H1 (cell line): ENCODE measurements at regions not wholly inside any gene's neighbourhood (a gene's known extent, or its start where the extent isn't known, plus 50 kb on each side); places are given as distances from the start of the nearest gene placed in this dataset.
A peak's percentile ranks its signal among the peaks of the same experiment; 100 is the strongest.

Experiments used
- CTCF ChIA-PET: fragments of 300-600 bp; sonication (Branson Sonifier 250); formaldehyde crosslinking; loops from one replicate; lab custom pipeline; 2021; ENCODE audit not compliant: partially characterized antibody; lab: Charles Lee
- POLR2A ChIA-PET: fragments of 300-600 bp; sonication (Branson Sonifier 250); formaldehyde crosslinking; loops from one replicate; lab custom pipeline; 2021; ENCODE audit warnings: inconsistent platforms; ENCODE audit not compliant: partially characterized antibody; lab: Charles Lee
- DNase-seq, 2 experiments: peaks; one replicate each; pipeline versions ENCODE4 v3.0.0 to v3.0.0-alpha.2; 2010 to 2022; ENCODE audit warnings: low spot score in 2 of 2, low read depth in 1 of 2, mixed read lengths in 1 of 2
- FAIRE-seq: peaks from 2 replicates; lab custom pipeline; 2011; peaks lifted over from hg19 to GRCh38; lab: Jason Lieb, UNC
- H2AFZ ChIP-seq: 2 replicates; pipeline ENCODE4 v1.8.1; 2012; ENCODE audit warnings: low read length, inconsistent platforms
- H2AK5ac ChIP-seq: 2 replicates; pipeline ENCODE4 v1.6.1; 2013; ENCODE audit warnings: low read depth, low read length
- H2BK120ac ChIP-seq: replicated peaks from 2 replicates; pipeline ENCODE3; 2013; ENCODE audit warnings: low read depth, low read length, inconsistent platforms
- H2BK12ac ChIP-seq: 2 replicates; pipeline ENCODE4 v1.6.1; 2013; ENCODE audit warnings: low read depth, low read length
- H2BK15ac ChIP-seq: 2 replicates; pipeline ENCODE4 v1.6.1; 2013; ENCODE audit warnings: low read length
- H2BK20ac ChIP-seq: 2 replicates; pipeline ENCODE4 v1.6.1; 2013; ENCODE audit warnings: low read length
- H2BK5ac ChIP-seq: 2 replicates; pipeline ENCODE4 v1.6.1; 2013; ENCODE audit warnings: low read depth, low read length
- H3K14ac ChIP-seq: 2 replicates; pipeline ENCODE4 v1.6.1; 2013; ENCODE audit warnings: inconsistent platforms; ENCODE audit not compliant: insufficient read length
- H3K18ac ChIP-seq: 2 replicates; pipeline ENCODE4 v1.6.1; 2013; ENCODE audit warnings: low read length; ENCODE audit errors: extremely low read depth
- H3K23ac ChIP-seq: 2 replicates; pipeline ENCODE4 v1.6.1; 2013; ENCODE audit warnings: inconsistent platforms; ENCODE audit not compliant: insufficient read length
- H3K23me2 ChIP-seq: 2 replicates; pipeline ENCODE4 v1.6.1; 2013; ENCODE audit warnings: low read depth, low read length
- H3K27ac ChIP-seq: 2 replicates; pipeline ENCODE4 v1.6.1; 2011; ENCODE audit warnings: low read depth, low read length, inconsistent platforms
- H3K27me3 ChIP-seq, 4 experiments: replicated peaks in 1 of 4; 1 replicate in 1 of 4; 2 replicates in 3 of 4; pipeline versions ENCODE4 v1.6.1 to v1.8.1; 2011 to 2013; ENCODE audit warnings: low read length in 3 of 4, mild to moderate bottlenecking in 3 of 4, inconsistent platforms in 2 of 4, mixed read lengths in 2 of 4, moderate library complexity in 1 of 4; ENCODE audit not compliant: control insufficient read depth in 3 of 4, insufficient read depth in 3 of 4; ENCODE audit errors: extremely low read depth in 1 of 4
- H3K36me3 ChIP-seq, 4 experiments: 2 replicates each; pipeline versions ENCODE4 v1.6.1 to v1.8.1; 2011 to 2013; ENCODE audit warnings: mild to moderate bottlenecking in 4 of 4, low read length in 3 of 4, moderate library complexity in 2 of 4, control low read depth in 1 of 4, inconsistent platforms in 1 of 4; ENCODE audit not compliant: insufficient read depth in 4 of 4, control insufficient read depth in 2 of 4
- H3K4ac ChIP-seq: replicated peaks from 2 replicates; pipeline ENCODE3; 2013; ENCODE audit warnings: low read length, low read depth, mixed read lengths, inconsistent platforms; ENCODE audit not compliant: insufficient read length
- H3K4me1 ChIP-seq, 4 experiments: replicated peaks in 1 of 4; 1 replicate in 1 of 4; 2 replicates in 3 of 4; pipeline versions ENCODE4 v1.6.1 to v1.8.1; 2011 to 2013; ENCODE audit warnings: low read length in 3 of 4, inconsistent platforms in 2 of 4, mixed read lengths in 1 of 4; ENCODE audit not compliant: insufficient read depth in 4 of 4, control insufficient read depth in 3 of 4
- H3K4me2 ChIP-seq, 2 experiments: 2 replicates each; pipeline versions ENCODE4 v1.6.1 to v1.8.1; 2011 to 2013; ENCODE audit warnings: low read depth in 2 of 2, low read length in 2 of 2, control low read depth in 1 of 2, inconsistent platforms in 1 of 2, mild to moderate bottlenecking in 1 of 2; ENCODE audit not compliant: insufficient read depth in 1 of 2
- H3K4me3 ChIP-seq, 4 experiments: fragments of 200-600, 300-600 bp in 1 of 4; sonication (generic), shearing (Covaris generic), sonication (Bioruptor Twin) in 1 of 4; 2 replicates each; pipeline versions ENCODE4 v1.5.1 to v1.8.1; 2011 to 2016; ENCODE audit warnings: low read length in 4 of 4, low read depth in 3 of 4, control low read depth in 2 of 4, inconsistent platforms in 2 of 4, mild to moderate bottlenecking in 2 of 4, mixed read lengths in 1 of 4, moderate library complexity in 1 of 4; ENCODE audit not compliant: insufficient read depth in 2 of 4; ENCODE audit errors: extremely low read depth in 1 of 4
- H3K56ac ChIP-seq: replicated peaks from 2 replicates; pipeline ENCODE3; 2013; ENCODE audit warnings: low read depth, mild to moderate bottlenecking, mixed read lengths, low read length, inconsistent platforms; ENCODE audit not compliant: insufficient read length
- H3K79me1 ChIP-seq: 2 replicates; pipeline ENCODE4 v1.6.1; 2013; ENCODE audit warnings: low read depth, low read length, control low read depth
- H3K79me2 ChIP-seq, 2 experiments: 2 replicates each; pipeline versions ENCODE4 v1.6.1 to v1.8.1; 2012 to 2013; ENCODE audit warnings: low read length in 2 of 2, mild to moderate bottlenecking in 2 of 2, inconsistent platforms in 1 of 2; ENCODE audit not compliant: insufficient read depth in 2 of 2, control insufficient read depth in 1 of 2
- H3K9ac ChIP-seq, 4 experiments: replicated peaks in 1 of 4; 1 replicate in 1 of 4; 2 replicates in 3 of 4; pipeline versions ENCODE4 v1.6.1 to v1.8.1; 2011 to 2013; ENCODE audit warnings: low read depth in 3 of 4, low read length in 3 of 4, control low read depth in 2 of 4, mild to moderate bottlenecking in 2 of 4, moderate library complexity in 2 of 4, inconsistent platforms in 1 of 4; ENCODE audit errors: extremely low read depth in 1 of 4
- H3K9me3 ChIP-seq, 2 experiments: 2 replicates each; pipeline versions ENCODE4 v1.6.1 to v1.8.1; 2012 to 2013; ENCODE audit warnings: mild to moderate bottlenecking in 2 of 2, moderate library complexity in 2 of 2, control low read depth in 1 of 2, inconsistent platforms in 1 of 2, low read depth in 1 of 2, low read length in 1 of 2, mixed read lengths in 1 of 2; ENCODE audit not compliant: insufficient read depth in 2 of 2
- H4K20me1 ChIP-seq, 2 experiments: replicated peaks in 1 of 2; 2 replicates each; pipeline versions ENCODE3 to v1.8.1; 2011 to 2013; ENCODE audit warnings: inconsistent platforms in 2 of 2, low read length in 2 of 2, mild to moderate bottlenecking in 1 of 2; ENCODE audit not compliant: insufficient read depth in 2 of 2, control insufficient read depth in 1 of 2
- H4K5ac ChIP-seq: 2 replicates; pipeline ENCODE4 v1.6.1; 2013; ENCODE audit warnings: low read length, low read depth, mixed read lengths, inconsistent platforms; ENCODE audit not compliant: insufficient read length
- H4K8ac ChIP-seq: 2 replicates; pipeline ENCODE4 v1.8.0; 2013; ENCODE audit warnings: mild to moderate bottlenecking, moderate library complexity, low read length, inconsistent platforms; ENCODE audit not compliant: insufficient read depth; ENCODE audit errors: extremely low read depth
- H4K91ac ChIP-seq: replicated peaks from 2 replicates; pipeline ENCODE3; 2013; ENCODE audit warnings: low read length, mixed read lengths, inconsistent platforms; ENCODE audit not compliant: insufficient read length
- ASH2L ChIP-seq: fragments of 200-600, 300-600 bp; sonication (generic); IDR thresholded peaks from one replicate; pipeline ENCODE4 v1.7.1; 2017; ENCODE audit warnings: low read length
- CHD1 ChIP-seq: IDR thresholded peaks from 2 replicates; pipeline ENCODE4 v1.6.1; 2012; ENCODE audit warnings: low read depth, low read length, improper control_type of control experiment
- GTF2F1 ChIP-seq: IDR thresholded peaks from 2 replicates; pipeline ENCODE4 v1.6.1; 2012; ENCODE audit warnings: low read depth, low read length, improper control_type of control experiment, borderline replicate concordance
- KDM4A ChIP-seq: IDR thresholded peaks from one replicate; pipeline ENCODE4 v1.7.1; 2012; ENCODE audit warnings: low read depth, mild to moderate bottlenecking, moderate library complexity, low read length, inconsistent platforms; ENCODE audit not compliant: severe bottlenecking
- KDM5A ChIP-seq: fragments of 200-600 bp; IDR thresholded peaks from 2 replicates; pipeline ENCODE4 v1.7.1; 2012; ENCODE audit warnings: mild to moderate bottlenecking, low read length, inconsistent platforms, mixed read lengths
- POLR2A ChIP-seq, 2 experiments: IDR thresholded peaks; 1 replicate in 1 of 2; 2 replicates in 1 of 2; pipeline ENCODE4 v1.6.1; 2011; ENCODE audit warnings: low read depth in 2 of 2, low read length in 2 of 2, mild to moderate bottlenecking in 2 of 2; ENCODE audit errors: control extremely low read depth in 1 of 2
- RAD21 ChIP-seq, 2 experiments: IDR thresholded peaks in 1 of 2; conservative IDR thresholded peaks in 1 of 2; 2 replicates each; pipeline ENCODE4 v1.6.1; 2011; ENCODE audit warnings: low read depth in 2 of 2, low read length in 2 of 2, improper control_type of control experiment in 1 of 2, inconsistent platforms in 1 of 2, mild to moderate bottlenecking in 1 of 2, moderate library complexity in 1 of 2
- TBP ChIP-seq: IDR thresholded peaks from 2 replicates; pipeline ENCODE4 v1.6.1; 2011; ENCODE audit warnings: low read depth, low read length, improper control_type of control experiment
- WGBS, 2 experiments: shearing (Covaris generic) in 1 of 2; methylation state at CpG; one replicate each; pipeline versions ENCODE4 v1.1.6 to v1.1.7; 2013 to 2015; ENCODE audit warnings: low lambda C conversion rate in 2 of 2, mixed read lengths in 2 of 2, inconsistent platforms in 1 of 2, low coverage in 1 of 2, missing lambda C conversion rate in 1 of 2; ENCODE audit not compliant: insufficient replicate concordance in 2 of 2, insufficient coverage in 1 of 2, insufficient read length in 1 of 2; ENCODE audit errors: extremely low coverage in 1 of 2, missing lambda C conversion rate in 1 of 2; 5-methylcytosine and 5-hydroxymethylcytosine counted together
- TF ChIP-seq, protein P1 (sequence below), 3 experiments: IDR thresholded peaks; 1 replicate in 2 of 3; 2 replicates in 1 of 3; pipeline versions ENCODE4 v1.5.1 to v1.6.1; 2011; ENCODE audit warnings: low read length in 3 of 3, mild to moderate bottlenecking in 3 of 3, inconsistent platforms in 2 of 3, low read depth in 1 of 3, moderate library complexity in 1 of 3; ENCODE audit not compliant: insufficient read depth in 1 of 3; ENCODE audit errors: control extremely low read depth in 1 of 3

DNA sequence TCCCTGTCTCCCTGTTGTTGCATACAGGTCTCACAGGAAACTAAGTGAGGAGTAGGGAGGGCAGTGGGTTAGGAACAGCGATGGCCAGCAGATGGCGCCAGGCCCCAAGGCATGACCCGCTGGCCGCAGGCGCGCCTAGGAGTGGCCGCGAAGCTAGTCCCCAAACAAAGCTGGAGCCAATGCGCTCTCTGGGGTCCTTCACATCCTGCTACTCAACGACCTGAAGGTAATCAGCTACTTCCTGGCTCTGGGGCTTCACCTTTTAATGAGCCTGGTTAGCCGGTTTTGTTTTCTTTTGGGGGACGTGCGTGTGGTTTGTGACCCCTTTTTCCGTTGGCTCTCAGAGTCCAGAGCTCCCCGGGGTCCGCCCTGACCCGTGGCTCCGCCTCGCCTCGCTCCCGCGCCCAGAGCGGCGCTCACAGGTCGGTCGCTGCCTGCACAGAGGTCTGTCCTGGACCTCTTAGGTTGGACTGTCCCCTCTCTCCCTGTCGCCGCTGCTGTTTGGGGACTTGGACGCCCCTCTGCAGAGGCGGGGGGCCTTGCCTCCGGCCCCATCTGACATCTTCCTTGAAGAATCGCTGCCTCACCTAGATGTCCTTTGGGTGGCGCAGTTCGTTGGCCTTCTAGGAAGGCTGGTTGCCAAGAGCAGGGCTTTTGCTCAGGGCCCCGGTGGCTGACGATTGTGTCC is 62.2 kb upstream of the GTF3A start:
- Histone ChIP-seq H3K4ac (no peak overlapping the region), H2BK5ac (peak overlapping the region; percentile 0; the same call in 1 of the 2 replicates), H4K20me1 (no peaks in the 10 kb centered on the region), H3K9me3 (no peaks in the 10 kb centered on the region), H3K4me1 (peaks cover 2 to 8% (median 4%) of the 10 kb centered on the region in 4 experiments), H2BK12ac (peak overlapping the region; percentile 50; the same call in 1 of the 2 replicates), H3K79me1 (no peaks in the 10 kb centered on the region), H3K9ac (peak overlapping the region in 3 of 4 experiments; percentile 51 to 62 (median 56); a peak in 5 of 7 replicates), H3K79me2 (no peaks in the 10 kb centered on the region), H2BK15ac (no peak overlapping the region), H3K4me2 (peak overlapping the region; percentile 28 to 88), H3K18ac (peak overlapping the region; percentile 72), H3K27ac (no peak overlapping the region), H3K27me3 (peaks cover 0 to 8% (median 4%) of the 10 kb centered on the region in 4 experiments; a peak in 5 of 7 replicates), H2BK20ac (no peak overlapping the region), H4K8ac (0 out of 2 replicates have a peak overlapping the region, but pooled peaks have one; percentile 23), H3K36me3 (no peaks in the 10 kb centered on the region), H3K56ac (no peak overlapping the region), H3K4me3 (peak overlapping the region; percentile 39 to 87 (median 78)), H3K14ac (no peak overlapping the region), H2BK120ac (no peak overlapping the region), H2AFZ (peak overlapping the region; percentile 94), H3K23ac (no peak overlapping the region), H4K5ac (no peak overlapping the region), H4K91ac (no peak overlapping the region), H3K23me2 (no peaks in the 10 kb centered on the region; the same call in 1 of the 2 replicates), H2AK5ac (no peak overlapping the region)
- FAIRE-seq (peak; percentile 96), DNase-seq (peak; percentile 87 to 95)
- ChIA-PET CTCF (interaction anchor here (0.6 to 7.3 kb wide), 90 partner anchors 9 to 948 kb away, joined by 3 to 164 read pairs (median 4); partner anchors contain the start of genes MTIF3 and RASL11A), POLR2A (interaction anchor here (1.2 to 1.6 kb wide), 3 partner anchors 14 to 105 kb away, joined by 3 to 4 read pairs (median 3); no protein-coding TSS in a partner anchor)
- WGBS, 2 experiments: 6% methylated on average over 31 of the region's 36 CpGs; no CpG with 5 or more reads in 1 of the 2 experiments
- TF ChIP-seq RAD21 (IDR thresholded peaks at IDR 0.05 in 1 of 2, conservative IDR thresholded peaks at IDR 0.05 in 1 of 2; ENCODE audit: low read depth in 2 of 2, low read length in 2 of 2) (peak; percentile 94 to 95), KDM5A (no peak), KDM4A (peak; percentile 95), CHD1 (no peak), GTF2F1 (no peak), TBP (peak; percentile 53; the same call in 1 of the 2 replicates), ASH2L (peak; percentile 33), POLR2A (IDR thresholded peaks at IDR 0.05; ENCODE audit: control extremely low read depth in 1 of 2, low read depth in 2 of 2, low read length in 2 of 2) (peak in 1 of 2 experiments; percentile 71; a peak in 1 of 3 replicates)
- TF ChIP-seq, protein P1, sequence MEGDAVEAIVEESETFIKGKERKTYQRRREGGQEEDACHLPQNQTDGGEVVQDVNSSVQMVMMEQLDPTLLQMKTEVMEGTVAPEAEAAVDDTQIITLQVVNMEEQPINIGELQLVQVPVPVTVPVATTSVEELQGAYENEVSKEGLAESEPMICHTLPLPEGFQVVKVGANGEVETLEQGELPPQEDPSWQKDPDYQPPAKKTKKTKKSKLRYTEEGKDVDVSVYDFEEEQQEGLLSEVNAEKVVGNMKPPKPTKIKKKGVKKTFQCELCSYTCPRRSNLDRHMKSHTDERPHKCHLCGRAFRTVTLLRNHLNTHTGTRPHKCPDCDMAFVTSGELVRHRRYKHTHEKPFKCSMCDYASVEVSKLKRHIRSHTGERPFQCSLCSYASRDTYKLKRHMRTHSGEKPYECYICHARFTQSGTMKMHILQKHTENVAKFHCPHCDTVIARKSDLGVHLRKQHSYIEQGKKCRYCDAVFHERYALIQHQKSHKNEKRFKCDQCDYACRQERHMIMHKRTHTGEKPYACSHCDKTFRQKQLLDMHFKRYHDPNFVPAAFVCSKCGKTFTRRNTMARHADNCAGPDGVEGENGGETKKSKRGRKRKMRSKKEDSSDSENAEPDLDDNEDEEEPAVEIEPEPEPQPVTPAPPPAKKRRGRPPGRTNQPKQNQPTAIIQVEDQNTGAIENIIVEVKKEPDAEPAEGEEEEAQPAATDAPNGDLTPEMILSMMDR (IDR thresholded peaks at IDR 0.05; ENCODE audit: control extremely low read depth in 1 of 3, insufficient read depth in 1 of 3, low read depth in 1 of 3, low read length in 3 of 3): peak; percentile 90 to 99 (median 98)
